Naive thymus-derived CD8-positive, alpha-beta T cell (primary cell): ENCODE measurements at regions not wholly inside any gene's neighbourhood (a gene's known extent, or its start where the extent isn't known, plus 50 kb on each side); places are given as distances from the start of the nearest gene placed in this dataset.

Source experiments
- ATAC-seq, 2 donors: fragments of 150-1000 bp; cut with Tn5 transposase in 1 of 2; sonication (Bioruptor Pico), chemical (Tn5 transposase) in 1 of 2; 1 replicate in 1 of 2; 2 replicates in 1 of 2; pipeline ENCODE4 v1.10.0; 2021; ENCODE audit warnings: mild to moderate bottlenecking in 2 of 2, moderate library complexity in 2 of 2
- POLR2A ChIA-PET: fragments of 350-600 bp; sonication (Branson Sonifier 250); formaldehyde crosslinking; loops from one replicate; lab custom pipeline; 2021; ENCODE audit warnings: antibody characterized with exemption; lab: Charles Lee
- DNase-seq, 10 donors: peaks; one replicate each; pipeline versions ENCODE4 v3.0.0 to v3.0.0-alpha.2; 2020 to 2022
- H3K27ac Mint-ChIP-seq, 10 donors: one replicate each; pipeline ENCODE4 v1.8.0; 2020 to 2022; ENCODE audit warnings: mild to moderate bottlenecking in 10 of 10, mixed read lengths in 10 of 10, moderate library complexity in 4 of 10, inconsistent platforms in 1 of 10
- H3K27me3 Mint-ChIP-seq, 5 donors: one replicate each; pipeline ENCODE4 v1.8.0; 2021 to 2022; ENCODE audit warnings: mixed read lengths in 5 of 5
- H3K36me3 Mint-ChIP-seq, 3 donors: one replicate each; pipeline ENCODE4 v1.8.0; 2020 to 2022; ENCODE audit warnings: mixed read lengths in 3 of 3, mild to moderate bottlenecking in 2 of 3, inconsistent platforms in 1 of 3
- H3K4me1 Mint-ChIP-seq, 4 donors: one replicate each; pipeline ENCODE4 v1.8.0; 2021 to 2022; ENCODE audit warnings: mixed read lengths in 4 of 4
- H3K4me3 Mint-ChIP-seq, 10 donors: one replicate each; pipeline ENCODE4 v1.8.0; 2020 to 2022; ENCODE audit warnings: mild to moderate bottlenecking in 10 of 10, mixed read lengths in 10 of 10, moderate library complexity in 6 of 10, inconsistent platforms in 1 of 10
- H3K9me3 Mint-ChIP-seq, 9 donors: one replicate each; pipeline ENCODE4 v1.8.0; 2020 to 2022; ENCODE audit warnings: mixed read lengths in 9 of 9, mild to moderate bottlenecking in 3 of 9, inconsistent platforms in 1 of 9, moderate library complexity in 1 of 9

- Mint-ChIP-seq H3K4me1 (no peaks in the 10 kb centered on the region), H3K4me3 (no peak overlapping the region), H3K9me3 (peaks cover 0 to 5% (median 0%) of the 10 kb centered on the region in 9 donors), H3K27me3 (peaks cover 3 to 10% (median 4%) of the 10 kb centered on the region in 5 donors), H3K36me3 (no peaks in the 10 kb centered on the region), H3K27ac (no peak overlapping the region)
- POLR2A ChIA-PET: no interaction called here
- ATAC-seq (no peak), DNase-seq (no peak)
These were observed 784.4 kb downstream of the MAFB start for GRCh38 chr20:39904476-39905112.

- Mint-ChIP-seq H3K27ac (peak overlapping the region in 1 of 10 donors; percentile 9), H3K36me3 (no peaks in the 10 kb centered on the region), H3K9me3 (peaks cover 0 to 5% (median 0%) of the 10 kb centered on the region in 9 donors), H3K27me3 (peaks cover 3 to 10% (median 4%) of the 10 kb centered on the region in 5 donors), H3K4me1 (no peaks in the 10 kb centered on the region), H3K4me3 (no peak overlapping the region)
- no peak for ATAC-seq
- POLR2A ChIA-PET: no interaction called here
- no peak for DNase-seq
These were observed 785.1 kb downstream of the MAFB start for GRCh38 chr20:39903806-39904465.

GRCh38 chr20:39899881-39900280 lies 789.2 kb downstream of the MAFB start:
- H3K4me3 Mint-ChIP-seq: no peak overlapping the region
- peaks cover 0 to 8% (median 0%) of the 10 kb centered on the region in 9 donors for H3K9me3 Mint-ChIP-seq

GRCh38 chr20:39898467-39898852 lies 790.6 kb downstream of the MAFB start:
- no peak overlapping the region for H3K27ac Mint-ChIP-seq
- H3K9me3 Mint-ChIP-seq: peaks cover 0 to 8% (median 0%) of the 10 kb centered on the region in 9 donors
- H3K4me3 Mint-ChIP-seq: no peak overlapping the region
- ATAC-seq (no peak), DNase-seq (no peak)
- H3K4me1 Mint-ChIP-seq: no peaks in the 10 kb centered on the region
- H3K36me3 Mint-ChIP-seq: no peaks in the 10 kb centered on the region
- POLR2A ChIA-PET: no interaction called here
- H3K27me3 Mint-ChIP-seq: peaks cover 0 to 15% (median 5%) of the 10 kb centered on the region in 5 donors

More at GRCh38 chr20:39899881-39900280, 789.2 kb downstream of the MAFB start:
- Mint-ChIP-seq H3K27me3 (peaks cover 0 to 11% (median 5%) of the 10 kb centered on the region in 5 donors), H3K27ac (no peak overlapping the region), H3K36me3 (no peaks in the 10 kb centered on the region), H3K4me1 (no peaks in the 10 kb centered on the region)
- ATAC-seq: no peak
- DNase-seq: no peak
- POLR2A ChIA-PET: no interaction called here

- Mint-ChIP-seq H3K4me3 (no peak overlapping the region), H3K27me3 (peaks cover 0 to 15% (median 5%) of the 10 kb centered on the region in 5 donors), H3K27ac (no peak overlapping the region), H3K36me3 (no peaks in the 10 kb centered on the region), H3K9me3 (peaks cover 0 to 8% (median 0%) of the 10 kb centered on the region in 9 donors), H3K4me1 (no peaks in the 10 kb centered on the region)
- POLR2A ChIA-PET: no interaction called here
- DNase-seq (no peak), ATAC-seq (no peak)
These were observed 791.1 kb downstream of the MAFB start for GRCh38 chr20:39897781-39898466.

- Mint-ChIP-seq H3K4me3 (no peak overlapping the region), H3K36me3 (no peaks in the 10 kb centered on the region), H3K27ac (no peak overlapping the region), H3K27me3 (peaks cover 0 to 15% (median 7%) of the 10 kb centered on the region in 5 donors), H3K4me1 (no peaks in the 10 kb centered on the region), H3K9me3 (peaks cover 0 to 8% (median 0%) of the 10 kb centered on the region in 9 donors)
- no peak for ATAC-seq
- no peak for DNase-seq
- POLR2A ChIA-PET: no interaction called here
These were observed 792.0 kb downstream of the MAFB start for GRCh38 chr20:39897058-39897457.

GRCh38 chr20:39894067-39894466 lies 795.0 kb downstream of the MAFB start:
- POLR2A ChIA-PET: no interaction called here
- H3K4me1 Mint-ChIP-seq: no peaks in the 10 kb centered on the region
- ATAC-seq: no peak
- no peak overlapping the region for H3K27ac Mint-ChIP-seq
- H3K36me3 Mint-ChIP-seq: no peaks in the 10 kb centered on the region
- H3K27me3 Mint-ChIP-seq: peaks cover 0 to 15% (median 11%) of the 10 kb centered on the region in 5 donors
- H3K9me3 Mint-ChIP-seq: peaks cover 0 to 8% (median 0%) of the 10 kb centered on the region in 9 donors
- DNase-seq: no peak
- no peak overlapping the region for H3K4me3 Mint-ChIP-seq

- Mint-ChIP-seq H3K36me3 (no peaks in the 10 kb centered on the region), H3K27me3 (peaks cover 0 to 15% (median 8%) of the 10 kb centered on the region in 5 donors), H3K9me3 (peaks cover 0 to 8% (median 0%) of the 10 kb centered on the region in 9 donors), H3K27ac (no peak overlapping the region), H3K4me3 (no peak overlapping the region), H3K4me1 (no peaks in the 10 kb centered on the region)
- ATAC-seq (no peak), DNase-seq (no peak)
- POLR2A ChIA-PET: no interaction called here
These were observed 795.9 kb downstream of the MAFB start for GRCh38 chr20:39893003-39893685.

- H3K9me3 Mint-ChIP-seq: peaks cover 0 to 6% (median 0%) of the 10 kb centered on the region in 9 donors
These were observed 798.3 kb downstream of the MAFB start for GRCh38 chr20:39890697-39891096.

GRCh38 chr20:39888310-39888709 lies 800.7 kb downstream of the MAFB start:
- DNase-seq: no peak

More at GRCh38 chr20:39890697-39891096, 798.3 kb downstream of the MAFB start:
- no peak overlapping the region for H3K27ac Mint-ChIP-seq
- no peak for DNase-seq
- H3K36me3 Mint-ChIP-seq: no peaks in the 10 kb centered on the region
- POLR2A ChIA-PET: no interaction called here
- no peak overlapping the region for H3K4me3 Mint-ChIP-seq
- H3K27me3 Mint-ChIP-seq: peaks cover 0 to 16% (median 8%) of the 10 kb centered on the region in 5 donors
- no peaks in the 10 kb centered on the region for H3K4me1 Mint-ChIP-seq
- no peak for ATAC-seq

GRCh38 chr20:39886650-39887190 lies 802.3 kb downstream of the MAFB start:
- no peak for ATAC-seq

More at GRCh38 chr20:39888310-39888709, 800.7 kb downstream of the MAFB start:
- Mint-ChIP-seq H3K4me3 (no peak overlapping the region), H3K36me3 (no peaks in the 10 kb centered on the region), H3K27me3 (peaks cover 0 to 9% (median 3%) of the 10 kb centered on the region in 5 donors), H3K9me3 (peaks cover 0 to 5% (median 0%) of the 10 kb centered on the region in 9 donors), H3K27ac (no peak overlapping the region), H3K4me1 (no peaks in the 10 kb centered on the region)
- no peak for ATAC-seq
- POLR2A ChIA-PET: no interaction called here

GRCh38 chr20:39885975-39886649 lies 802.9 kb downstream of the MAFB start:
- H3K36me3 Mint-ChIP-seq: peaks cover 0 to 6% (median 0%) of the 10 kb centered on the region in 3 donors
- no peak overlapping the region for H3K4me3 Mint-ChIP-seq
- peaks cover 0 to 7% (median 0%) of the 10 kb centered on the region in 5 donors for H3K27me3 Mint-ChIP-seq
- peaks cover 0 to 10% (median 0%) of the 10 kb centered on the region in 9 donors for H3K9me3 Mint-ChIP-seq
- DNase-seq (no peak), ATAC-seq (no peak)
- H3K4me1 Mint-ChIP-seq: no peaks in the 10 kb centered on the region
- no peak overlapping the region for H3K27ac Mint-ChIP-seq
- POLR2A ChIA-PET: no interaction called here

More at GRCh38 chr20:39886650-39887190, 802.3 kb downstream of the MAFB start:
- peaks cover 0 to 9% (median 0%) of the 10 kb centered on the region in 5 donors for H3K27me3 Mint-ChIP-seq
- DNase-seq: no peak
- POLR2A ChIA-PET: no interaction called here
- peaks cover 0 to 5% (median 0%) of the 10 kb centered on the region in 9 donors for H3K9me3 Mint-ChIP-seq
- no peaks in the 10 kb centered on the region for H3K4me1 Mint-ChIP-seq
- H3K27ac Mint-ChIP-seq: no peak overlapping the region
- no peaks in the 10 kb centered on the region for H3K36me3 Mint-ChIP-seq
- no peak overlapping the region for H3K4me3 Mint-ChIP-seq
